ENCODE measurements at regions not wholly inside any gene's neighbourhood (a gene's known extent, or its start where the extent isn't known, plus 50 kb on each side); places are given as distances from the start of the nearest gene placed in this dataset.
A peak's percentile ranks its signal among the peaks of the same experiment; 100 is the strongest.

DNA sequence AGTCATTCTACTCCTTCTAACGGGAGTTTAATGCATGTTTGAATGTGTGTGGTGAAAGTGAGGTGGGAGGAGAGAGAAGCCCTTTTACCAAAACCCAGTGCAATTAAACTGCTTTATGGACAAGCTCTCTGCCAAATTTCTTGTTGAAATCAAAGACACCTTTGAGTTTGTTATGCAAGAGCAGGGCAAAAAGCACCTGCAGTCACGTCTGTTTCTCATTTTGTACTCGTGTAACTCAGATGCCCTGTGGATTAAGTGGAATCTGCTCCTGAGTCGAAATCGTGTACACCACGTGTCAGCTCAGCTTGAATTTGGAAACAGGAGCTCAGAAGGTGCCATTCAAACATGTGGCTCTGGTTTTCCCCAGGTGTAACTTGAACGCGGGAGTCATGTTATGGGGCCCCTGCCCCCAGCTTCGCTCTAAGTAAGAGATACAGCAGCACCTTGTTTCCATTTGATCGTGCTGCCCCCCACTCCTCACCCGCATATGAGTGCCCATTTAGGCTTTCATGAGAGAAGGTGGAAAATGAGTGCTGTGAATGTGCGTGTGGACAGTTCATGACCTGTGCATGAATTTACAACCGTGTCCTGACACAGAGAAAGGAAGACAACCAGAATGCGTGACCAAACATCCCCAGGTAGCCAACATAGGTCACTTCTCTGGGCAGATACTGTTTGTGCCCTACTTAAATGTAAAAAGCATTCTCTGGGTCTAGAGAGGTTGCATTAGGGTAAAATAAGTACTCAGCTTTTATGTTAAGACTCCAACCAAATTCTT lies 347.0 kb upstream of the SLC30A5 start:
- no peak for DNase-seq (ENCODE audit: low spot score)

DNA sequence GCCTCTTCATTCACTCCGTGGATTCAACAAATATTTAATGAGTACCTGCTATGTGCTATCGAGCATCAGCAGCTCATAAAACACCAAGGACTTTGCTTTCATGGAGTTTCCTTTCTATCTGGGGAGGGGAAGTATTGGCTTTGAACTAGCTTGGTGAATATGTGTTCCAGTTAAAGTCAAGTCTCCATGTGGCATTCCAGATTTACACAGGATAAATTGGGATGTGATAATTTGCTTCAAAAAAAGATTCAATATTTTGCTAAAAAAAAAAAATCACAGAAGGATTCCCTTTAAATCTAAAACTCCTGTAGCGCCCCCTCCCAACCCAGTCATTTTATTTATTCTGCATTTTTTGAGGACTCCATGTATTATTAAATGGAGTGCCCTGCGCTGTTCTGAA lies 346.3 kb upstream of the SLC30A5 start:
- DNase-seq (ENCODE audit: low spot score), result no peak

DNA sequence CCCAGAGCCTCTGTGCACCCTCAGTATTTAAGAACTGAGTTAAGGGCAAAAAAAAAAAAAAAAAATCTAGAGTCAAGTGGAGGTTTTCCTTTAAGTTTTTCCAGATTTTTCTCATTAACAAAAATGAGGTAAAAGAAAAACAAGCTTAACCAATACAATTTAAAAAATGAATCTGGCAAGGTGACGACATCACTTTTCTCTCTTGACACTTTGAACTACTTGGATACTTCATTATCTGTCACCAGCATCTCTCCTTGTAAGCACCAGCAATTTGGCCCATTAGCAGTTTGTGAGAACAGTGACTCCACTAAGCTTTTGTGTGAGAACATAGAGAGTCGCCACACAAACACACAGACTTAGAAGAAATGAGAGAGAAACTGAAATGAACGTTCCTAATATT lies 345.7 kb upstream of the SLC30A5 start:
- no peak for DNase-seq (ENCODE audit: low spot score)

DNA sequence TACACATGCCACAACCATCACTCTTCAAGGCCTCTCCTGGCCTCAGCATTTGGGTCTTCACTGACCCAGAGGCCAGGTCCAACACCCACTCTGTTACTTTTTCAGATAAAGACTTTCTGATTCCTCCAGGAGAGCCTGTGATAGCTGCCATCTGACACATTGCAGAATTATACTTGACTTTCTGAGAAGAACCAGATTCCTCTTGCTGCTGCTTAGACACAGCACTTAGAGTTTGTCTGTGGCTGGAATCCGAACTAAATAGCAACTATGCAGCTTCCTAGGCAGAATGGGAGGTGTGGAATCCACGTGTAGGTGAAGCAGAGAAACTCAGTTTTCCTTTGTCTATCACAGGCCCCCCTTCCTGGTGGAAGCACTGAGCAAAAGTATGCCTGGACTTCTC lies 344.7 kb upstream of the SLC30A5 start:
- DNase-seq (ENCODE audit: low spot score), result no peak

DNA sequence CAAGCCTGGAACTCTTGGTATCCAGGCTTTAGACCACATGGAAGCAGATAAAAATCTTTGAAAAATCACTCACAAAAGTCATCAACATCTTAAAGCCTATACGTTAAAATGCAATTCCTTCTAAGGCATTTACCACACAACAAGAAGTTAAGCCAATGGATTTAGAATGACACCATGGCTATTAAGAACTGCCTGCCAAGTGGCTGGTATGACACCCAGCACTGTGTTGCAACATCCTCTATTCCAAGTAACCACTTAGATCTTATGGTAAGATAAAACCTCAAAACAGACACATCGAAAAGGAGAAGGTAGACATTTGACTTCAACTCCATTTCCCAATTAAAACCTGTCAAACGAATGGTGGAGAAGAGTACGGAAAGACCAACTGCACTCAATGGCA lies 344.2 kb upstream of the SLC30A5 start:
- DNase-seq (ENCODE audit: low spot score), result peak; percentile 20

DNA sequence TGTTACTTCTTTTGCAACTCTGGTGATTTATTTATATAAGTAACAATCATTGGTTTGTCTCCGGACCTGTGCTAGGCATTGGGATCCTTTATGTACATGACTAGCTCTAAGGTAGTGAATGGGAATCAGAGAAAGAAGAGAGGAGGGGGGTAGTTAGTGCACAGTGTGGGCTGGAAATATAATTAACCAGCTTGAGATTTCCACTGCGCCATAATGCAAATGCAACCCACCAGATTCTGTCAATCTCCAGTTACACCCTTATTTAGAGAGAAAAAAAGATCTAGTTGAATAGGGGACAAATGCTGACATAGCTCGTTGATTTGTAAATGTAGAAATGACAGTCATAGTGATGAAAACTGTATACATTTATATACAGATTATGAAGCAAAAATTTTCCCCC lies 342.2 kb upstream of the SLC30A5 start:
- DNase-seq (ENCODE audit: low spot score), result no peak

DNA sequence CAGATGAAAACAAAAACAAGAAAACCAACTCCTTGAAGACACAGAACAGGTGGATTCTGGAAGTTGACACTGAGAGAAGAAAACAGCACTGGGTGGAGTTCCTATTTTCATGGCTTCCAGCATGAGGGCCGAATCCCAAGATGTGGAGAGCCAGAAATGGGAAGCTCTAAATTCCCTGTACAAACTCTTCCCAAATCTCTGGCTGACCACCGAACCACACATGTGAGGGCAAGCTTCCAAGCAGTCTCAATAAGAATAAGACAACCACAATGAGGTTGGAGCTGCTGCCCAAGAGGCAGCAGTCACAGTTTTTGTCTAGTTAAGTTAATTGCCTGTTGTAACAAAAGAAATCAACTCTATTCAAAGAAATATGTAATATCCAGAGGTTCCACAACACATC lies 339.3 kb upstream of the SLC30A5 start:
- no peak for DNase-seq (ENCODE audit: low spot score)

DNA sequence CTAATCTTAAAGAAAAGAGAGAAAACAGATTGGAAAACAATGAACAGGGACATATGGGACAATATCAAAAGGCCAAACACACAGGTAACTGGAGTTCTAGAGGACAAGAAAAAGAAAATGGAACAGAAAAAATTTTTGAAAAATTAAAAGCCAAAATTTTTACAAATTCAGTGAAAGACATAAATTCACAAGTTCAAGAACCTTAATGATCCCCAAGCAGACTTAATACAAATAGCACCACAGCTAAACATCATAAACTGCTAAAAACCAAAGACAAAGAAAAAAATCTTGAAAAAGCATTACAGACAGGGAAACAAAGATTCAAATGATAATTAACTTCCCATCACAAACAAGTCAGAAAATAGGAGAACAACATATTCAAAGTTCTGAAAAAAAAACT lies 338.5 kb upstream of the SLC30A5 start:
- DNase-seq (ENCODE audit: low spot score), result no peak

DNA sequence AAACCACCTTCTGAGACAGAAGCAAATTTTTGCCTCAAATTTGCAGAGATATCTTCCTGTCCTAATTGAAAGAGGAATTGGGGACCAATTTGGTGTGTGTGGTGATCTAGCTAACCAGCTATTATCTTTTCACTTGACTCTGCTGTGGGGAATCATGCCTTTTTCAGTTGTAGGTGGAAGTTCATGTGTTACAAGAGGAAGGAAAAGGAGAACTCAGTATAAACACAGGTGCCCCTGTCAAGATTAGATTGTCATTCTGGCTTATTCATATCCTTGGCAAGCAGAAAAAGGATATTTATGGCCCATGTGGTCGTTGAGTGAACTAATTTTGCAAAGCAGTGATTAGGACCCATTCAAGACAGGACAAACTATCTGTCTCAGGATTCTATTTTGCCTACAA lies 336.8 kb upstream of the SLC30A5 start:
- DNase-seq (ENCODE audit: low spot score), result no peak

DNA sequence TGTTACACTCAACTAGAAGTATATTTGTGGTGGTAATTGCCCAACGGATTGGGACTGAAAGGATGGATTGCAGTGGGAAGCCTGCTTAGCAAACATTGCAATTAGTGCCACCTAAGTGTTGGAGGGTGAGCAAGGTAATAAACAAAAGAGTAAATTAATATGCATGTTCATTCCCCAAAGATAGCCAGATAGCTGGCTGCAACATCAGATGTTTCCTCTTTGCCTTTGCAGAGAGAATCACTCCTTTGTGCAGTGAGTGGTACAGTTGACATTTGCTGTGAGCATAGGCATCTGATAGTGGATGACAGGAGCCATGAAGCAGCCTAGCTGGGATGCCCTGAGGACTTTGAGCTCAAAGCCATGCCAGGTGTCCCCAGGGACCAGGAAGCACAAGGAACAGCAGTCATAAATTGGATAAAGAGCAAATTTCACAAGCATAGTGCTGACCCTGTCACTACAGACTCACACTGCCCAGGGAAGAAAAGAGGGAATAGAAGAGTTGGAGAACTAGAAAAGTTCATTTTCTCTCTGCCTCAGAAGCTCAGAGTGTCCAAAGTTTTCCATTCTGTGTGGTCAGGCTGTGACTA lies 336.1 kb upstream of the SLC30A5 start:
- no peak for DNase-seq (ENCODE audit: low spot score)

DNA sequence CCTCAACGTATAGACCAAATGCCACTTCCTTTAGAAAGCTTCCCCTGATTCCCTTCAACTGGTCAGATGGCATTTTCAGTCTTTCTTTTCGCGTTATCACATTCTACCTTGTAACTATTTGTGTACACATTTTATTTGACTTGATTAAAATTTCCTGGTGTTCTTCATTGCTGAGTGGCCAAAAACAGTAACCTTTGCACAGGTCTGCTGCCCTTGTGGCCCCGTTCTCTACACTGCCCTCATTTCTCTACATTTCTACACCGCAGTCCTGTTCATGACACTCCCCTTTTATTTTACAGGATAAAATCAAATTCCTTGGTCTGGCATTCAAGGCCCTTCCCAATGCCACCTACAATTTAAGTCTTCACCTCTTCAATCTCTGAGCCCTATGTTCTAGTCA lies 334.2 kb upstream of the SLC30A5 start:
- no peak for DNase-seq (ENCODE audit: low spot score)

DNA sequence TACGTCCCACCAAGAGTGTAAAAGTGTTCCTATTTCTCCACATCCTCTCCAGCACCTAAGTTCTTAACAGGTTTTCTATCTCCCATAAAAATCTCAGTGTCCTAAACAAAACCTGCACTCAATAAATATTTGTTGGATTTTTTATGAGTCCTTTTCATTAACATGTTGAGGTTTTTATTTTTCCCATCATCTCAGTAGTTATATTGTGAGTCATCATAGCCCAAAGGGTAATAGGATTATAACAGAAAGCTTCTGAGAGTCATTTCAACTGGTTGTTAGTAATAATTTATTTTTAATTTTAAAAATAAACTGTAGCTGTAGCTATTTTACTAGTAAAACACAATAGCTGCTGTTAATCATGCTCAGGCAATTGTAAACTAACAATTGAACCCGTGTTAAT lies 331.6 kb upstream of the SLC30A5 start:
- no peak for DNase-seq (ENCODE audit: low spot score)

DNA sequence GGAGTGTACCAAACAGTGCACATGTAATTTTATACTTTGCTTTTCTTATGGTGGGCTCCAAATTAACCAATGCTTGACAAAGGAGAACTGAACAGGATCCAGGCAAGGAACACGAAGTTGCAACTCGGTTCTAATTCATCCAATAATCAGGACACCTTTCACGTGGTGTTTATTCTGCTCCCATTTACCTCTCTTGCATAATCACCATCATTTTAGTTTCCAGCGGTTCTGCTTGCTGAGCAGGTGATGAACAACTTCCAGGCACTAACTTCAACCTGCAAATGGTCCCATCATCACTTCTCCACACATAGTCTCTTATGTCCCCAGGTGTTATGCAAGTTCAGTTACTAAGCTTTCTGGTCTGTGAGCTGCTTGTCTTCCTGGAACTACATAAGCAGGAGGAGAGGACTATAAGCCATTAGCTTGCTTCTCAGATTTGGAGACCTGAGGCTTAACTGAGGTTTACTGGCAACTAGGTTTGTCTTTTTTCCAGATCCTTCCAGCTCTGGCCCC lies 326.8 kb upstream of the SLC30A5 start:
- no peak for DNase-seq (ENCODE audit: low spot score)

DNA sequence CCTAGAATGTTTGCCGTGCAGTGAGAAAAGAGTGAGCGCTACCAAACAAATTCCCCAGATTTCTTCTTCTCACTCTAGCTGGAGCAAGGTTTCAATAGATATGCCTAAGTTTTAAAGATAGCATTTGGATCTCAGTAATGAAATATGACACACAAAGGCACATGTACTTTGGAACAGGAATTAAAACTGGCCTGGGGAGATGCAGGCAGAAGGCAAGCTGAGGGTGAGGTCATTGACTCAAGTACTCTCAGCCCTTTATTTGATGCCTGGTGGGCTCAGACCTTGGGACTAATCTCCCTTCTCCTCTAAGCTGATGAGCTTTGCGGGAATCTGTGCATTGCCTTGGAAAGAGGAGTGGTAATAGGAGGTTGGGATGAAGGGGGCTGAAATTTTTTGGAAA lies 323.3 kb upstream of the SLC30A5 start:
- DNase-seq (ENCODE audit: low spot score), result no peak

DNA sequence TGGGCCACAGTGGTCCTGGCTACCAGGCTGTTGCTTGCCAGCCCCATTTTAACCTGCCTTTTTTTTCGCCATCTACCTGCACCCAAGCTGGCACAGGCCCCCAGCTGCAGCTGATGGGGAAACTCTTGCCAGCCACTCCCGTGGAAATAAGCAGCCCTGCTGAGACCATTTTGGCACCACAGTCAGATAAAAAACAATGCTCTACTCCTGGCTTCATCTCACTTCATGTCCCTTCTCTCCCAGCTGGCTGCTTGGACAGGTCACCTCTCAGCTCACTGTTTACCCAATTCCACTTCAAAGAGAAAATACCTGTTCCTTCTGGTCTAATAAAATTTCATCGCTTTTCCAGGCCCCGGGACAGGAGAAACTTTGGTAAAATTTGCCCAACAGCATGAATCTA lies 322.6 kb upstream of the SLC30A5 start:
- DNase-seq (ENCODE audit: low spot score), result no peak

DNA sequence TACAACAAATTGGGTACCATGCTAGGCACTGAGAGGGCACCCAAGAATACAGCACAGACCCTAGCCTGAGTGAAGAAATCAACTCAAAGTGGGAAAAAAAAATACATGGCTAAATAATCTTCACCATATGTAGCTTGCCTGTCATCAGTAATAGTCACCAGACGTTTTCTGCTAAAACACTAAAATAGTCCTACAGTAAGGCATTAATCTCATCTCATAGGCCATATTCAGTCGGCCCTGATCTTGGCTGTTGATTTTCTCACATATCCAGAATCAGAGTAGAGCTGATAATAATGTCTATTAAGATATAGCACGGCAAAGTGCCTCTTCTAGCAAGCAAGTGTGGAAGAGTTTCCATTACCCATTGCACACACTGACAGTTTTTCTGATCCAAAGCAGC lies 322.1 kb upstream of the SLC30A5 start:
- DNase-seq (ENCODE audit: low spot score), result no peak

DNA sequence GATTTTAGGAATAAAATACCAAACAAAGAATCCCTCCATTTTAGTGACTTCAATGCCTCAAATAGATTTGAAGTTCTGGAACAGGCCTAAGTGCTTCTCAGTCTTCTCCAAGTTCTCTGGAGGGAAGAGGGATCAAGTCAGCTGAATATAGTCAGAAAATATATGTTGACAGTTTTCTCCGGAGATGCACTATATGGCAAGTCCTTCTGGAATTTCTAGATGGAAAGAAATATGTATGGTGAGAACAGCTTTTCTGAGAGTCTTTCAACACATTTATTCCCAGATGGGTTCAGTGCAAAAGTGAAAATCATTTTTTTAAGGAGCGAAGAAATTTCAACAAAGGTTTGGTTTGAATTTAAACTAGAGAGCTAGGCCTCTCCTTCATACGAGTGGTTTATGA lies 317.4 kb upstream of the SLC30A5 start:
- DNase-seq (ENCODE audit: low spot score), result no peak

DNA sequence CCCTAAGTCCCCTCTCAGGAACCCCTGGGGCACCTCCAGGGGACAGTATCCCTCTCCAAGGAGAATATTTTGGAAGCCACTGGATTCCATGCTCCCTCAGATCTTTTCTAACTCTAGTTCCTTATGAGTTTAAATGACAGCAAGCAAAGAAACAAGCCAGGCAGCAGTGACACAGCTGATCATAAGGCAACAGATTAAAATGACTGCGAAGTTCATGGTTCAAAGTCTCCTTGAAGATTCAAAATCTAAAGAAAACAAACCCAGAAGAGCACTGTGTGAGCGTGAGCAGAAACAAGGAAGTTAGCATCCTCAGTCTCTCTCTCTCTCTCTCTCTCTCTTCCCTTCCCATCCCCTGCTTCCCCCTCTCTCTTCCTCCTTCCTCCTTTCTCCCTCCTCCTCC lies 316.7 kb upstream of the SLC30A5 start:
- DNase-seq (ENCODE audit: low spot score), result no peak

DNA sequence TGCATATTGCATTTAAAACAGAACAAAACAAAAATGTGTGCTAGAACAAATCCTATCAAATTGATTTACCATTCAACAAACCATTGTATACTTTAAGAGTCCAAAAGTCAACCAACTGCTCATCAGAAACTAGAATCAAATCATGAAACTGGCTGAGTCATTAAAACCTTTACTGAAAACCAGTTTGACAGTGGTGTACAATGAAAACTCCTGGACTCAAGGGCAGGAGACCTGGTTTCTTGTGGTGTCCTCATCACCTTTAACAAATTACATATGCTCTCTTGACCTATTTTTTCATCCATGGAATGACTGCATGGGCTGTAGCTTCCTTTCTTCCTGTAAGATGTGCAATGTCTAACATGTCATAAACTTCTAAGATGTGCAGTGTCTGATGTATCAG lies 315.3 kb upstream of the SLC30A5 start:
- DNase-seq (ENCODE audit: low spot score), result no peak

DNA sequence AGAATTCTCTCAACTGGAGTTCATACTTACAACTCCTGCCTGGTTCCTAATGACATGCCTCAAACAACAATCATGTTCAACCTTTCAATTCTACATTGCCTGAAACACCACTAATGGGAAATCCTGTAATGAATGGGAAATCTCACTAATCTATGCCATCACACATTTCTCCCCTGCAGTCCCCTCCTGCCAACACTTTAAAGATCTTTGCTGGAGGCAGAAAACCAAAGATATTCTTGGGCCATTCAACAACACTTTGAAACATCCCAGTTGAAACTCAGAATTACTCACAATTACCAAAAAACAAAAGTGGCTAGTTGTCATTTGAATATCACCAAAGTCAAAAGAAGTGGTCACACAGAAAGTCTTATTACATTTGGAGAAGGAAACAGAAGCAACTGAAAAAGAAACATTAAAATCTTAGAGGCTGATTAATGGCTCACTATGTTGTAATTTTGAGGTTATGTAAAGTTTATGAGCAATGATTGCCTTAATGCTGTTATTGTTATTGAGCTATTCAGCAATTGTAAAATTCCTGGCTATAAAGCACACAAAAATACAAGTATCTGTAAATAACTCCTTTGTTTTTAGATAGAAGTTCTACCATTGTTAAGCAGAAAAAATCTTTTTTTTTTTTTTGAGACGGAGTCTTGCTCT lies 313.4 kb upstream of the SLC30A5 start:
- no peak for DNase-seq (ENCODE audit: low spot score)

DNA sequence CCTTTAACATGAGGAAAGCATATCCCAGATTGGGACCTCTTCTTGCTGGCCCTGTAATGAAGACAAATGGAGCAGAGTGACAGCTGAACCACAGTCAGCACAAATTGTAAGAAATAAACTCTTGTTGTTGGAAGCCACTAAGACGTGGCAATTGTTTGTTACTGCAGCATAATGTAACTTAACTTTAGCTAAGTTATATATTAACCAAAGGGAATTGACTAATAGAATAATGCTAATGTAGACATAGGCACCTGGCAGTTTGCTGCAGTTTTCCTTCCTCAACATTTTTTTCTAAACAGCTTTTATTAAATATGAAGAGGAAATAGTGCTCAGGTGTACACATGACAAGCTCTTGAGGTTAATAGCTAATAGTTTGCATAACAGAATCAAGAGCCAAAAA lies 300.7 kb upstream of the SLC30A5 start:
- DNase-seq (ENCODE audit: low spot score), result no peak

DNA sequence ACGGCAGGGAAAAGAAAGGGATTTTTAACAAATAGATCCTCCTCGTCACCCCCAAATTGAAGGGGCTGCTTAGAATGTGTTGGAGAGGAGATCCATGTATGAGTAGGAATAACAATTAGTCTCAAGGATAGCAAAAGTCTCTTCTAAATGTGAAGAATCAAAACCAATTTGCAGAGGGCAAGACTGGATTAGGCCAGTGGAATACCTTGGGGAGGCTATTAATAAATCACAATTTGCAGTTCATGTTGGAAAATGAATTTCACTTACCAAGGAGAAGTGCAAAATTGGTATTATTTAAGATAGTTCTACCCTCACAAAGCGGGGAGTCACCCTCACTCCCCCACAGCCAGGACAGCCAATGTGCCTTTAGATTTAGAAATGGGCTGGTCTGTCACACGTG lies 299.8 kb upstream of the SLC30A5 start:
- DNase-seq (ENCODE audit: low spot score), result no peak

DNA sequence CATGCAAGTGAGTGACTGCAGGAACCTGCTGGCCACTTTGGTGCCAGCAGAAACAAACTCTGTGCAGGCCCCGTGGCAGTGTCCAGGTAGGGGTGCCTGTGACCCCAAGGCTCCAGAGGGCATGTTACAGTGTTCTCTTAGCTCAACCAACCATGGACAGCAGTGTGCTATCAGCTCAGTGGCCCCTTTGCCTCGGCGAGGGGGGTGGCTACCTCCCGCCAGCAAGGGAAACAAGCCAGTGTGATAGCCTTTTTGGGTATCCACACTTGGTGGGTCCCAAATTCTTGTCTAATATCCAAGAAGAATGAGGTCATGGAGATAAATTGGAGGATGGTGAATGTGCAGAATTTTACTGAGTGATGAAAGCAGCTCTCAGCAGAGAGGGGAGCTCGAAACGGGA lies 298.6 kb upstream of the SLC30A5 start:
- DNase-seq (ENCODE audit: low spot score), result no peak

Measured in H4 (cell line).